ENCODE measurements at regions not wholly inside any gene's neighbourhood (a gene's known extent, or its start where the extent isn't known, plus 50 kb on each side); places are given as distances from the start of the nearest gene placed in this dataset.

GRCh38 chr7:84447636-84448293, 253.2 kb upstream of the SEMA3A start:
- no peak for DNase-seq
- Histone ChIP-seq H3K4me1 (no peaks in the 10 kb centered on the region), H3K9me3 (peaks cover 0 to 2% (median 0%) of the 10 kb centered on the region in 4 donors), H3K36me3 (no peaks in the 10 kb centered on the region), H3K27ac (no peak overlapping the region), H3K4me3 (no peak overlapping the region), H3K27me3 (no peaks in the 10 kb centered on the region)
- intact Hi-C loops (cut with DNase I): no loop called here
- TF ChIP-seq CTCF (IDR thresholded peaks at IDR 0.05) (no peak), POLR2A (IDR thresholded peaks at IDR 0.05) (no peak), EP300 (IDR thresholded peaks at IDR 0.05) (no peak), POLR2AphosphoS5 (IDR thresholded peaks at IDR 0.05) (no peak)
- 92 to 94% methylated on average over 17 of the region's 17 CpGs for WGBS, 2 donors

GRCh38 chr7:84446991-84447480, 252.4 kb upstream of the SEMA3A start:
- Histone ChIP-seq H3K9me3 (peaks cover 0 to 2% (median 0%) of the 10 kb centered on the region in 4 donors), H3K27me3 (no peaks in the 10 kb centered on the region), H3K27ac (no peak overlapping the region), H3K36me3 (no peaks in the 10 kb centered on the region), H3K4me1 (no peaks in the 10 kb centered on the region), H3K4me3 (no peak overlapping the region)
- TF ChIP-seq POLR2AphosphoS5 (IDR thresholded peaks at IDR 0.05) (no peak), POLR2A (IDR thresholded peaks at IDR 0.05) (no peak), CTCF (IDR thresholded peaks at IDR 0.05) (no peak), EP300 (IDR thresholded peaks at IDR 0.05) (no peak)
- intact Hi-C loops (cut with DNase I): no loop called here
- DNase-seq: no peak
- 95 to 97% methylated on average over 14 of the region's 14 CpGs for WGBS, 2 donors

- no peaks in the 10 kb centered on the region for H3K27me3 ChIP-seq
- H3K4me3 ChIP-seq: no peak overlapping the region
- no peak for DNase-seq
- WGBS, 2 donors: 59 to 81% methylated on average over 5 of the region's 5 CpGs
- no peak overlapping the region for H3K27ac ChIP-seq
- TF ChIP-seq EP300 (IDR thresholded peaks at IDR 0.05): no peak
- TF ChIP-seq CTCF (IDR thresholded peaks at IDR 0.05): no peak
- no peak for TF ChIP-seq POLR2A (IDR thresholded peaks at IDR 0.05)
- TF ChIP-seq POLR2AphosphoS5 (IDR thresholded peaks at IDR 0.05): no peak
- intact Hi-C loops (cut with DNase I): no loop called here
- H3K4me1 ChIP-seq: no peaks in the 10 kb centered on the region
- no peaks in the 10 kb centered on the region for H3K36me3 ChIP-seq
- peaks cover 0 to 4% (median 0%) of the 10 kb centered on the region in 4 donors for H3K9me3 ChIP-seq
These were observed 231.2 kb upstream of the SEMA3A start for GRCh38 chr7:84425702-84426259.

GRCh38 chr7:84422790-84423189, 228.2 kb upstream of the SEMA3A start:
- no peak for DNase-seq
- peaks cover 0 to 5% (median 0%) of the 10 kb centered on the region in 4 donors for H3K9me3 ChIP-seq
- H3K27ac ChIP-seq: no peak overlapping the region
- no peaks in the 10 kb centered on the region for H3K27me3 ChIP-seq
- TF ChIP-seq EP300 (IDR thresholded peaks at IDR 0.05): no peak
- no peak for TF ChIP-seq POLR2A (IDR thresholded peaks at IDR 0.05)
- no peak for TF ChIP-seq CTCF (IDR thresholded peaks at IDR 0.05)
- no peak for TF ChIP-seq POLR2AphosphoS5 (IDR thresholded peaks at IDR 0.05)
- intact Hi-C loops (cut with DNase I): no loop called here
- no peaks in the 10 kb centered on the region for H3K36me3 ChIP-seq
- no peak overlapping the region for H3K4me3 ChIP-seq
- no peaks in the 10 kb centered on the region for H3K4me1 ChIP-seq
